ENCODE measurements at regions not wholly inside any gene's neighbourhood (a gene's known extent, or its start where the extent isn't known, plus 50 kb on each side); places are given as distances from the start of the nearest gene placed in this dataset.

- TF ChIP-seq CTCF (conservative IDR thresholded peaks at IDR 0.05; ENCODE audit: low read depth, low read length) (no peak), EZH2 (IDR thresholded peaks at IDR 0.05; ENCODE audit: borderline replicate concordance, low read depth, low read length, poor library complexity, severe bottlenecking) (no peak)
These were observed 1034.0 kb upstream of the PTPRD start for GRCh38 chr9:11646831-11647230.
